ENCODE measurements at regions not wholly inside any gene's neighbourhood (a gene's known extent, or its start where the extent isn't known, plus 50 kb on each side); places are given as distances from the start of the nearest gene placed in this dataset.

DNA sequence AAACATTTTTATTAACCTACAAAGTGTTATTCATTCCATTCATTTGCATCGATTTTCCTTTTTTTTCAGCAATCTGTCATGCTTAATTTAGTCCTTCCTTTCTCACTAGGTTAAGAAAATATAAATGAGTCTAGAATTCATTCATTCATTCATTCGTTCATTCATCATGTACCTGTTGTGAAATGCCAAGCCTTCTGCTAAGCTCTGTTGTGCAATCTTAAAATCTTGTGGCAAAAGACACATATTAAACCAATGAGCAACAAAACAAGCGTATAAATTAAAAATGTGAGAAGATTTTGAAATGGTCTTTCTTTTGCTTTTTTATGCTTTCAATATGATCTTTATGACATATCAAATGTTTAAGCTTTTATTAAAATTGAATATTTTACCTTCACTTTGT, 88.6 kb upstream of the MAD2L1 start:
- H3K27ac ChIP-seq (ENCODE audit: low read depth): no peak overlapping the region
- 65% methylated on average over 3 of the region's 3 CpGs for WGBS
- no peaks in the 10 kb centered on the region for H3K36me3 ChIP-seq (ENCODE audit: insufficient read depth)
- no peaks in the 10 kb centered on the region for H3K4me1 ChIP-seq (ENCODE audit: insufficient read depth)
- no peak overlapping the region for H3K4me3 ChIP-seq (ENCODE audit: low read depth, low read length)
- no peak for DNase-seq (ENCODE audit: extremely low spot score)

DNA sequence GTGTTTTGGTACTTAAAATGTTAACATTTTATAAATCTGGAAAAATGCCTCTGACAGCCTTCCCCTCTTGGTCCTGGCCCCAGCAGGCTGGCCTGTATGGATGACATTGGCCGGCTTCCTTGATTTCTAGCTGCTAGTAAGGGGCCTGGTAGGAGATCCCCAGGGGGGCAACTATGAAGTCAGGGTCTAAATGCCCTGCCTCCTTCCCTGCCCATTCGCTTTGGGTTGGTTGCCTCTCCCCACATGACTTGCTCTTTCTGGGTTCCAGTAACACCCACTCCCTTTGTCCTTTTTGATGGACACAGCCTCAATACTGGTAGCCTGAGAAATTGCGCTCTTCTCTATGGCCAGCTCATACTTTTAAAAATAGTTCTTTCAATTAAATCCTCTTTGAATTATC, 78.0 kb upstream of the MAD2L1 start:
- 94% methylated on average over 3 of the region's 3 CpGs for WGBS
- no peak for DNase-seq (ENCODE audit: extremely low spot score)
- no peaks in the 10 kb centered on the region for H3K4me1 ChIP-seq (ENCODE audit: insufficient read depth)
- H3K4me3 ChIP-seq (ENCODE audit: low read depth, low read length): no peak overlapping the region
- no peaks in the 10 kb centered on the region for H3K36me3 ChIP-seq (ENCODE audit: insufficient read depth)
- no peak overlapping the region for H3K27ac ChIP-seq (ENCODE audit: low read depth)

DNA sequence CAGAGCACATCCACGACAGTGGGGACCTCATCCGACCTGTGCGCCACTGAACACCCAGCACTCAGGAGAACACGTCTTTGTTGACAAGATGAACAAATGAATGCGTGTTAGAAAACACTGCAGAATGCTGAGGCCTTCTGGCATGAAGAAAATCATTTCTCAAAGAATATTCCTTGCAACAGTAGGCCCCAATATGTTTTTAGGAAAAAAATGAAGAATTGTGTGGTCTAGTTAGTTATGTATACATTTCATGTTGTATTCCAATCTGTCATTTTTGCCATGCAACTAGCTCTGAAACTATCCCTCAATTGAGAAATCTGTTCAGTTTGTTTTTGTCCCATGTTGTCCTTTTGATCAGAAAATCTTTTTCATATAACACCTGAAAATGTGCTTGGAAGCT, 77.4 kb upstream of the MAD2L1 start:
- DNase-seq (ENCODE audit: extremely low spot score): no peak
- Histone ChIP-seq H3K36me3 (ENCODE audit: insufficient read depth) (no peaks in the 10 kb centered on the region), H3K4me3 (ENCODE audit: low read depth, low read length) (no peak overlapping the region), H3K27ac (ENCODE audit: low read depth) (no peak overlapping the region), H3K4me1 (ENCODE audit: insufficient read depth) (no peaks in the 10 kb centered on the region)
- WGBS: 81% methylated on average over 5 of the region's 5 CpGs

GRCh38 chr4:120139392-120139791, 72.7 kb upstream of the MAD2L1 start:
- no peaks in the 10 kb centered on the region for H3K36me3 ChIP-seq (ENCODE audit: insufficient read depth)
- no peak overlapping the region for H3K4me3 ChIP-seq (ENCODE audit: low read depth, low read length)
- H3K27ac ChIP-seq (ENCODE audit: low read depth): no peak overlapping the region
- DNase-seq (ENCODE audit: extremely low spot score): no peak
- no peaks in the 10 kb centered on the region for H3K4me1 ChIP-seq (ENCODE audit: insufficient read depth)

DNA sequence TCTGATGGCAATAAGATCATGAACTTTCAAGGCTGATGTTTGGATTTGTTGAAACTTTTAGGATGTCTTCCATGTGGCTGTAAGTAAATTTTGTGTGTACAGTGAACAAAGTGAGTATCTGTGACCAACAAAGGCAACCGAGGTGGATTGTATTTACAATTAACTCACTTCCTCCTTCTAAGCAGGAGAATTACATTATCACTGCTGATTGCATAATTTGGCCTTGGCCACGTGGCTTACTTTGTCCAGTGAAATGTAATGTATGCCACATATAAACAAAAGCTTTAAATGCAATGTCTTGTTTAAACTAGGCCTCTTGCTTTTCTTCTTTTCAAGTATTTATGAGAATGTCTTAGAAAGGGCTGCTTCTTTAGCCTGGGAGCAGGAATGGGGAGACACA, 66.3 kb upstream of the MAD2L1 start:
- DNase-seq (ENCODE audit: extremely low spot score): no peak
- Histone ChIP-seq H3K36me3 (ENCODE audit: insufficient read depth) (no peaks in the 10 kb centered on the region), H3K4me3 (ENCODE audit: low read depth, low read length) (no peak overlapping the region), H3K4me1 (ENCODE audit: insufficient read depth) (no peaks in the 10 kb centered on the region), H3K27ac (ENCODE audit: low read depth) (no peak overlapping the region)
- 15% methylated on average over 2 of the region's 2 CpGs for WGBS

GRCh38 chr4:120130786-120131185, 64.1 kb upstream of the MAD2L1 start:
- Histone ChIP-seq H3K4me1 (ENCODE audit: insufficient read depth) (no peaks in the 10 kb centered on the region), H3K4me3 (ENCODE audit: low read depth, low read length) (no peak overlapping the region), H3K27ac (ENCODE audit: low read depth) (no peak overlapping the region), H3K36me3 (ENCODE audit: insufficient read depth) (no peaks in the 10 kb centered on the region)
- no peak for DNase-seq (ENCODE audit: extremely low spot score)
- WGBS: 74% methylated on average over 2 of the region's 2 CpGs
